Hindlimb muscle (tissue), 1 donor: ENCODE measurements at regions not wholly inside any gene's neighbourhood (a gene's known extent, or its start where the extent isn't known, plus 50 kb on each side); places are given as distances from the start of the nearest gene placed in this dataset.
"Not testable (repeated sequence)": the region's sequence is repeated elsewhere in the genome, so short reads cannot be mapped to it uniquely, and the experiment has no call there.

Experiments used
- DNase-seq: peaks from one replicate; pipeline ENCODE4 v3.0.0-alpha.2; 2013

GRCh38 chr4:186982160-186982559, 258.5 kb upstream of the FAT1 start:
- DNase-seq, result no peak

GRCh38 chr4:186984105-186984644, 260.5 kb upstream of the FAT1 start:
- DNase-seq, result no peak

- DNase-seq, result no peak
Observed at GRCh38 chr4:186999686-187000085, 276.0 kb upstream of the FAT1 start.

- DNase-seq, result no peak
Observed at GRCh38 chr4:187000281-187000680, 276.6 kb upstream of the FAT1 start.

- not testable (repeated sequence) for DNase-seq
Observed at GRCh38 chr4:187002133-187002532, 278.5 kb upstream of the FAT1 start.

- no peak for DNase-seq
Observed at GRCh38 chr4:187004628-187005027, 281.0 kb upstream of the FAT1 start.

GRCh38 chr4:187006189-187006618, 282.5 kb upstream of the FAT1 start:
- no peak for DNase-seq

- DNase-seq, result no peak
Observed at GRCh38 chr4:187010052-187010451, 286.4 kb upstream of the FAT1 start.

- DNase-seq, result no peak
Observed at GRCh38 chr4:187016101-187016500, 292.4 kb upstream of the FAT1 start.

GRCh38 chr4:187017147-187017546, 293.5 kb upstream of the FAT1 start:
- no peak for DNase-seq

GRCh38 chr4:187019896-187020295, 296.2 kb upstream of the FAT1 start:
- no peak for DNase-seq

- no peak for DNase-seq
Observed at GRCh38 chr4:187020676-187021075, 297.0 kb upstream of the FAT1 start.

GRCh38 chr4:187021436-187022205, 298.0 kb upstream of the FAT1 start:
- no peak for DNase-seq

- DNase-seq, result peak; percentile 40
Observed at GRCh38 chr4:187027272-187027671, 303.6 kb upstream of the FAT1 start.

GRCh38 chr4:187042251-187042650, 318.6 kb upstream of the FAT1 start:
- no peak for DNase-seq

GRCh38 chr4:187046471-187046870, 322.8 kb upstream of the FAT1 start:
- no peak for DNase-seq

GRCh38 chr4:187059021-187059420, 335.4 kb upstream of the FAT1 start:
- DNase-seq, result no peak

GRCh38 chr4:187059895-187060294, 336.2 kb upstream of the FAT1 start:
- DNase-seq, result no peak

- DNase-seq, result no peak
Observed at GRCh38 chr4:187060551-187060950, 336.9 kb upstream of the FAT1 start.

- DNase-seq, result no peak
Observed at GRCh38 chr4:187063251-187063650, 339.6 kb upstream of the FAT1 start.

GRCh38 chr4:187064033-187064432, 340.4 kb upstream of the FAT1 start:
- no peak for DNase-seq

- peak; percentile 65 for DNase-seq
Observed at GRCh38 chr4:187065396-187065795, 341.7 kb upstream of the FAT1 start.

- DNase-seq, result no peak
Observed at GRCh38 chr4:187065806-187066205, 342.1 kb upstream of the FAT1 start.

- no peak for DNase-seq
Observed at GRCh38 chr4:187069398-187069797, 345.7 kb upstream of the FAT1 start.

- DNase-seq, result no peak
Observed at GRCh38 chr4:187070158-187070557, 346.5 kb upstream of the FAT1 start.
